SHP77 treated with DMSO at 0.1 percent for 48 hours (cell line): ENCODE measurements at regions not wholly inside any gene's neighbourhood (a gene's known extent, or its start where the extent isn't known, plus 50 kb on each side); places are given as distances from the start of the nearest gene placed in this dataset.

ENCODE experiments used
- DNase-seq: peaks from one replicate; lab custom pipeline; 2025; lab: John Stamatoyannopoulos, UW

- DNase-seq = no peak
These were observed 72.7 kb upstream of the NOX3 start for GRCh38 chr6:155528335-155528734.

DNA sequence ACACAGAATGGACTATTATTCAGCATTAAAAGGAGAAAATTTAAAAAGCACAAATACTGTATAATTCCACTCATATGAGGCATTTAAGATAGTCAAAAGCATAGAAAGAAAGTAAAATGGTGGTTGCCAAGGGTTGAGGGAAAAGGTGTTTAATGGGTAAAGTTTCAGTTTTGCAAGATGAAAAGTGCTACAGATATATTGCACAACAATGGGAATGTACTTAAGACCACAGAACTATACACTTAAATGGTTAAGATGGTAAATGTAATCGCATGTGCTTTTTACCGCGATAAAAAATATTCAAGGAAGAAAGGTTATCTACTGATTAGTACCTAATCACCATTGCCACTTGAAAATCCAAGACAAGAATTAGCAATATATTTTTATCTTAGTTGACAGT is 71.8 kb upstream of the NOX3 start:
- DNase-seq = no peak

DNA sequence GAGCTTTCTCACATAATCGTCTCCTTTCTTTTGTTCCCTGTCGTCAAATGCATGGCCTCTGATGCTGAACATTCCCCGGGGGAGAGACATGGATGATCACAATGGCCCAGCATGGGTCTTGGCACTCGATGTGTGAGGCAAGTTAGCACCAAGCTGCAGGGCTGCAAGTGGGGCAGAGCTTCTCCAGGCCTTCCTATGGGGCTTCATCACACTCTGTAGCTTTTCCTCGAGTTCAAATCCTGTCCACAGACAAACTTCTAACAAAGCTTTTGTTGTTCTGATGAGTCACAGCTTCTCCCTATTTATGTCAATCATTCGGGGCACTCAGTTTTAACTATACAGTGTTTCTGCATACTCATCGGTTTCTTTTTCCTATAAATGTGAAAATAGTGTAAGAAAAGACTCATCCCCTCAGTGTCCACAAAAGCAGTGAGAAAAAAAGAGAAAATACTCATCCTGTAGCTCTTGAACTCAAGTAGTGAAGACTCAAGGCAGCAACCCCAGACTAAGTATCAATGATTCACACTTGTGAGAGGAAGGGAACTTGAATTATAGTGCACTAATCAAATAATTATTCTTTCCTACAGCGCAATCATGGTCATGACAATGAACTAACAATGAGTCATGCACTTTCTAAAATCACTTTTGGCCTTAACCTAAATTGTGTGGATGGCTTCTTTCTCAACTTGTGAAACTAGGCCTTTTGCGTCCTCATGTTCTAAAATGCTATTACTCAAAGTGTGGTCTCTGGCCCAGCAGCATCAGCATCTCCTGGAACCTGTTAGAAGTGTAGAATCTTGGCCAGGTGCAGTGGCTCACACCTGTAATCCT is 68.4 kb upstream of the NOX3 start:
- no peak for DNase-seq

DNA sequence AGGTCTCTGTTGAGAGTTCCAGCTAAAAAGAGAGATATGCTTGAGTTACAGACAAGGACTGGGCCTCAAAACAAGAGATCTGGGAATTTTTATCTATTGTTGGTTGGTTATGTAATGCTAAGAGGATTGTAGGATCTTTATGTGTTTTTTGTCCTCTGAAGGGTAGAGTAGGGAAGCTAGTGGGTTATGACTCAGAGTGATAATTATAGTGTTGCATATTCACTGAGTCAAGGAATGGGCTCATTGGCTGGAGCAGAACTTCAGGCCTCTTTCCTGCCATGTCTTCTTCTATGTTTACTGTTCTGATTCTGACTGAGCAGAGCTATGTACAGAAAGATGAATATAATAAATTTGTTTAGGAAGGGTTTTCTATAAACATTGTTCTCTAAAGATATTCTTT is 66.1 kb upstream of the NOX3 start:
- no peak for DNase-seq

DNA sequence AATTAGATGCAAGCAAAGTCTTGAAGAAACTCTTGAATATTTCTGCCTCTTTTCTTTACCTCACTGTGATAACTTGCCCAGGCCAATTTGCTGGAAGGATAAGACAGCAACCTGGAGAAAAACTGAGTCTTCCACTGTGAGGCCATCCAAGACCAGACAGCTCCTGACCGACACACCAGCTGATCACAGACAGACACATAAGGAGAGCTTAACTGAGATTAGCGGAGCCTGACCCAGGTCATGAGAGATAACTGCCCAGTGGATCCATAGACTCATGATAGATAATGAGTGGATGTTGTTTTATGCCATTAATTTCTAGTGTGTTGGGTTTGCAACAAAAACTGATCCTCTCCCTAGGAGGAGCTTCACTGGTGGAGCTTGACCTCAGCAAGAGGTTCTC is 64.4 kb upstream of the NOX3 start:
- DNase-seq = no peak

DNA sequence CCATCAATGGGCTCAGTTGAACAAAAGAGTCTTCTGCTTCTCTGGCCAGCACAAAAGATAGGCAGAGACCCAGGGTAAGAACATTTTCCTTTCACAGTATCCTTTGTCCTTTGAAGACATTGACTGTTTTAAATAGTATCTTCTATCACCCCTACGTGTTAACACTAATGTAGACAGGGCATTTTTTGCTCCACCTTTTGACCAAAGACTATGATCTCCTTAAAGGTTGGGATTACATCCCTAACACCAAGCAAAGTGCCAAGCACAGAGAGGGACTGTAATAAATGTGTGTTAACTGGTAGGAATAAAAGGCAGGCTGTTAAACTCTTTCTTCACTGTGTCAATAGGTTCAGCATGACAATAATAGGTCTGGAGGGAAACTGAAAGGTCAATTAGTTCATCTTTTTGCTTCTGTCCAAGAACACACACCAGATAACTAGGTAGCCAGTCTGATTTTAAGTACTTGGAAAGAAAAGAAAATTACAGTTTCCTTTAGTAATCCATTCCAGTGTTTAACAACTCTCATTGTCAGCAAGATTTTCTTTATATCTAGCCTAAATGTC is 63.6 kb upstream of the NOX3 start:
- no peak for DNase-seq

GRCh38 chr6:155517294-155517693 is 61.7 kb upstream of the NOX3 start:
- DNase-seq = no peak

- no peak for DNase-seq
These were observed 55.2 kb upstream of the NOX3 start for GRCh38 chr6:155510879-155511278.

DNA sequence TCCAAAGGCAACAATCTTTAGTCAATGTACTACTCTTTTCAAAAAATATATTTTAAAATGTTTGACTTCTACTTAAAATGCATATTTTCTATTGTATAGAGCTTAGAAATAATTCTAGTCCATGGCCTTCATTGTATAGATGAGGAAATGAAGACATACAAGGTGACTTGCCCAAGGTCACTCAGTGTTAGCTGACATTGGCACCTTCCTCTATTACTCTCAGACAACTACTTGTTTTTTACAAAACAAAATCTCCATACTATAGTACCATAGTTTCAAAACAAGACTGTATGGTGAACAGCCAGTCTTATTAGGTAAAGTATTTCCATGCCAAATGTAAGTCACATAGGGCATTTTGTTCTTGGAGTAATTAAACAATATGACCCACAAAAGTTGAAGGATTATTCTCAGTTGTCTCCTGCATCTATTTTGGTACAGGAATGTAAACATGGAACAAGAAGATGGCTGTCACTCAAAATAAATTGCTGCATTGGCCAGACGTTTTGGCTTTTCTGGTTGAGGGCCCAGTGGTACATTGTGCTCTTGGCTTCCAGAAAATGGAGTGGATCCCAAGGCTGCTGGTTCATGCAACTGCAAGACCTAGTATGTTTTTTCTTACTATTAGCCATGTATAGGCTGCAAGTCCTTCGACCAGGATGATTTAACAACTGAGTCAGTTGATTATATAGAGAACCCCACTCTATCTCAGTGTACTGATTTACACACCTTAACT is 54.3 kb upstream of the NOX3 start:
- DNase-seq = no peak

DNA sequence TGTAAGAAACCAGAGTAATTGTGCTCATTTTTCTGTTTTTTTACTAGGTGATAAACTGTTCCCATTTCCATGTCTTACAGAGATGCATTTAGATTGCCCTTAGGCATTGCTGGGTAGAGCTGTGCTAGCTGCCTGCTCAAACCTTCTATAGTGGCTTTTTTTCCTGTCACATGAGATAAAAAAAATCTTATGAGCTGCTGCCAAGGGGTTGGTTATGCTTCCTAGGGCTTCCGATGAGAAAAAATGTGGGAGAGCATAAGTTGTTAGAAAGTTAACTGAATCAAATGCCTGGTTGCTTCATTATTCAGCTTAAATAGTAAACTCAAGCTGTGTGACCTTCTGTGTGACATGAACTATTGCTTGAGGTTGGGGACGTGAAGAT is 50.0 kb upstream of the NOX3 start:
- DNase-seq = no peak
